Gastroesophageal sphincter (tissue), 3 donors: ENCODE measurements at regions not wholly inside any gene's neighbourhood (a gene's known extent, or its start where the extent isn't known, plus 50 kb on each side); places are given as distances from the start of the nearest gene placed in this dataset.

Source experiments
- POLR2A ChIP-seq, 2 donors: fragments of 450-650 bp; IDR thresholded peaks; one replicate each; pipeline ENCODE4 v1.6.1; 2017; ENCODE audit warnings: antibody characterized with exemption in 2 of 2, mild to moderate bottlenecking in 2 of 2, moderate library complexity in 1 of 2
- TF ChIP-seq, protein P1 (sequence below), 4 experiments: fragments of 200-600 bp in 2 of 4; fragments of 450-650 bp in 2 of 4; sonication (generic) in 1 of 4; IDR thresholded peaks; one replicate each; pipeline ENCODE4 v1.5.1; 2017 to 2019; ENCODE audit warnings: antibody characterized with exemption in 4 of 4, mild to moderate bottlenecking in 2 of 4, moderate library complexity in 2 of 4

DNA sequence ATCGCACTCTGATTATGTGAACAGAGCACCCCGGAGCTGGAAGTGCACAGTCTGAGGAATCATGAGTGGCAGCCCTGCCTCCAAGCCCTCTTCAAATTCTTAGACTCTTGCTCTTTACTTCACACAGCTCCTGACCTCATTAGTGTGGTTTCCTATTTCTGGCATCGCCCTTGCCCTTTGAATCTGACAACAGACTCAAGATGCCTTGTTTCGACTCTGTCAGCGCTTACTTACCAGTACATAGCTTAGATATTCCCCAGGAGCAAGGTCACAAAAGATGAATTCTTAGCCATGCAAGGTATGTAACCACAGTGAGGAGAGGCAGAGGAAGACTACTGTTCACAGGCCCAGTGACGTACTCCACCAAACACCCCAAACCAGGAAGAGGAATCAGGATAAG lies 167.2 kb downstream of the KDR start:
- TF ChIP-seq, protein P1, sequence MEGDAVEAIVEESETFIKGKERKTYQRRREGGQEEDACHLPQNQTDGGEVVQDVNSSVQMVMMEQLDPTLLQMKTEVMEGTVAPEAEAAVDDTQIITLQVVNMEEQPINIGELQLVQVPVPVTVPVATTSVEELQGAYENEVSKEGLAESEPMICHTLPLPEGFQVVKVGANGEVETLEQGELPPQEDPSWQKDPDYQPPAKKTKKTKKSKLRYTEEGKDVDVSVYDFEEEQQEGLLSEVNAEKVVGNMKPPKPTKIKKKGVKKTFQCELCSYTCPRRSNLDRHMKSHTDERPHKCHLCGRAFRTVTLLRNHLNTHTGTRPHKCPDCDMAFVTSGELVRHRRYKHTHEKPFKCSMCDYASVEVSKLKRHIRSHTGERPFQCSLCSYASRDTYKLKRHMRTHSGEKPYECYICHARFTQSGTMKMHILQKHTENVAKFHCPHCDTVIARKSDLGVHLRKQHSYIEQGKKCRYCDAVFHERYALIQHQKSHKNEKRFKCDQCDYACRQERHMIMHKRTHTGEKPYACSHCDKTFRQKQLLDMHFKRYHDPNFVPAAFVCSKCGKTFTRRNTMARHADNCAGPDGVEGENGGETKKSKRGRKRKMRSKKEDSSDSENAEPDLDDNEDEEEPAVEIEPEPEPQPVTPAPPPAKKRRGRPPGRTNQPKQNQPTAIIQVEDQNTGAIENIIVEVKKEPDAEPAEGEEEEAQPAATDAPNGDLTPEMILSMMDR (IDR thresholded peaks at IDR 0.05), result no peak
- no peak for TF ChIP-seq POLR2A (IDR thresholded peaks at IDR 0.05)
